LoVo (cell line): ENCODE measurements at regions not wholly inside any gene's neighbourhood (a gene's known extent, or its start where the extent isn't known, plus 50 kb on each side); places are given as distances from the start of the nearest gene placed in this dataset.

ENCODE experiments used
- DNase-seq: peaks from one replicate; pipeline ENCODE4 v3.0.0-alpha.2; 2016; ENCODE audit warnings: low spot score

DNA sequence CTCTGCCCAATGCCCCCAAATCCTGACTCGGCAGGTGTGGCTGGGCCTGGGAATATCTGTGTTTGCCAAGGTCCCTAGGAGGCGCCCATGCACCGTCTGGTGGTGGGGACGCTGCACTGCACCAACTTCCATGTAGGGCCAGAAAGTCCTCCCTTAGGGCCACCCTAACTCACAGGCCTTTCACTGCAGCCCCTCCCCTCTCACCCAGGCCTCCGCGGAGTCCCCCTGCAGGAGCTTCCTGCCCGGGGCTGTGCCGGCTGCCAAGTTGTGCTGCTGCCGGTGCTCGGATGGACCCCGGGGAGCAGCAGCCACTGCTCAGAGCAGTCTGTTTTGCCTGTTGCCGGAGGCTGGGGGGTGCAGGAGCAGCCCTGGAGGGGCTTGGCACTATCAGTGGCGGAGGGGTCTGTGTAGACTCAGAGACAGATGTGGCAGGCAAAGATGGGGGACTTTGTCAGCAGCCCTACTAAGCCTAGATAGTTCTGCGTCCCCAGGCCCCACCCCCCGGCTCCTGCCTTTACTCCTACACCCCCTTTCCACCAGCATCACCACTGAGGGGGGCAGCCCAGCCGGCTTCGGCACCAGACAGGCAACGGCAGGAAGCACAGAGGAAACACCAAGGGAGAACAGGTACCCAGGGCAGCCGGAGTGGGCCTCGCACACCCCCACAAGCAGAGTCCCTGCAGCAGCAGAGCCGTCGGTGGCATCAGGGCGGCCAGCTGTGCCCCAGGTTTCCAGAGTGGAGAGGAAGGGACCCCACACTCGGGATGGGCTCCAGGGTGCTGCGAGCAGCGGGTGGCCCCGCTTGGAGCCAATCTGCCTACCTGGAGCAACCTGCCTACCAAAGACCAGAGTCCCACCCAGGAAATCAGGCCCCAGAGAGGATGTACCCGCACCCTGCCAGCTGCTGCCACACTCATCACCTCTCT, 124.3 kb downstream of the TRIM29 start:
- DNase-seq, result peak; percentile 18

DNA sequence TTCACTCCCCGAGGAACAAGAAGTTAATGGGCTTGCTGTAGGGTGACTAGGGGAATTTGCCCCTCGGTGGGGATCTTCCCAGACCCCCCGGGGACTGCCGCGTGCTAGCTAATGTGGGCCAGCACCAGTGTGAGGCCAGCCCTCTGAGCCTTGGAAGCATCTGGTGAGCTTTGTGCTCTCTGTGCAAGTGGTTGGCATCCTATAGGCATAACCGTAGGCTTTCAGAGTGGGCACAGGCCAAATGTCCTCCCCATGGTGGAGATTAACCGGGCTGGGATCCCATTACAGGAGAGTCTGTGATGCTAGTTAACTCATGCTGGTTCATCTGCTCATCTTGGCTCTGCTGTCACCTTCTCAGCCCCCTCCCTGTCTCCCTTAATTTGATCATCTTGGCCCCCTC, 125.7 kb downstream of the TRIM29 start:
- DNase-seq, result no peak

DNA sequence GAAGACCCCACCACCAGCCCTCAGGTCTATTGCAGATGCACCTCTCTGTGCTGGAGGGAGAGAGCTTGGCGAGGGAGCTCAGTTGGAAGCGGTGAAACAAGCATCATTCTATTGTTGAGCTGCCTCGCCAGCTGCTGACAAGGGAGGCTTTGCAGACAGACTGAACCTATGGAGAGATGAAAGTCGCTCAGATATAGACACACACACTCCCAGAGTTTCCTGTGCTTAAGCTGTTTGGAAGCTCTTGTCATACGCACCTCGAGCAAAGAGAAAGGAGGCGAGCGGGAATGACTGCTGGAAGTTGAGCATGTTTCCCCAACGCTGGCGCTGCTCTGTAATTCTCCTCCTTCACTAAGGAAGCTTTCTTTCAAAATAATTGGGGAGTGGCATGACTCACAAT, 126.1 kb downstream of the TRIM29 start:
- DNase-seq, result no peak

DNA sequence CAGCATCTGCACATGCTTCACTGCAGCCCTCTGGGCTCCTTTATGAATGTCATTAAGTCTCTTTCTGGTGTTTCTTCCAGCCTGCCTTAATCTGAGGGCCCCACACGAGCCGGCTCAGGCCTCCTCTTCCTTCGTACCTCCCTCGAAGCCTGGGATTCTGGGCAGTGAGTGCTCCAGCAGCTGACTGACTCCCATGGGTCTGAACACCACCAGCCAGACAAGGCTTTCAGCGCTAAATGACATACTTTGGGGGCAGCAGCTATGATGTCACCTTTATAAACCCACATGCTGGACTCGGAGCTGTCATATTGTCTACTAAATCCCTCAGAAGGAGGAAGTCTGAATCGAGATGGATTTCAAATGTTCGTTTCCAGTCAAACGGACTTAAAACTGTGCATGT, 127.1 kb downstream of the TRIM29 start:
- no peak for DNase-seq

DNA sequence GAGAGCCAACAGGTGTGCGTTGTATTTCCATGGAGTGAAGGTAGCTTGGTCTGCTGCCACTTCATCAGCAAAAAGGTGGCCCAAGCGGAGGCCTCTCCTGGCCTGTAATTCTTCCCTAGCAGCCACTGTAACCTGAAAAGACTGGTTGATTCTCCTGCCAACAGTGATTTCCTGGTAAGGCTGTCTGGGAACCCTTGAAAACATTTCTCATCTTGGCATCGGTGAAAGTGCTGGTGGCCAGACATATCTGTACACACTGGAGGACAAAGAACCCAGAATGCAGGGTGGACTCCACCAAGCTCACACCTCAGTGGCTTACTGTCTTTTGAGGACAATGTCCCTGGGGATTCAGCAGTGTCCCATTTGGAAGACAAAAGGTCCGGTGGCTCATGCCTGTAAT, 128.0 kb downstream of the TRIM29 start:
- DNase-seq, result no peak

DNA sequence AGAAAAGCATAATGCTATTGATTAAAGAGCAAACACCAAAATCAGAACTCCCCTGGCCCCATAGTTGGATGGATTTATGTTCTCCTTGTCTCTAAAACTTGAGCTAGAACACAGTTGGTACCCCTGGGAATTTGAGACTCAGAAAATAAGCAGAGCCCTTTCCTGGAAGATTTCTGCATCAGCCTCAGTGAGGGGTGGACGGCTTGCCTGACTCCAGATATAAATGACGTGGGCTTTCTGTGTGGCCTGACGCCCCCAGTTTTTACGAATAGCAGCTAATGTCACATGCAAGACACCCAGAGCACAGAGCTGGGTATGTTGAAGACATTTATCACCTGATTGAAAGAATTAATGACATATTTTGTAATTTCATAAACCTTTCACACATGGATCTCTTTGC, 130.8 kb downstream of the TRIM29 start:
- DNase-seq, result no peak

DNA sequence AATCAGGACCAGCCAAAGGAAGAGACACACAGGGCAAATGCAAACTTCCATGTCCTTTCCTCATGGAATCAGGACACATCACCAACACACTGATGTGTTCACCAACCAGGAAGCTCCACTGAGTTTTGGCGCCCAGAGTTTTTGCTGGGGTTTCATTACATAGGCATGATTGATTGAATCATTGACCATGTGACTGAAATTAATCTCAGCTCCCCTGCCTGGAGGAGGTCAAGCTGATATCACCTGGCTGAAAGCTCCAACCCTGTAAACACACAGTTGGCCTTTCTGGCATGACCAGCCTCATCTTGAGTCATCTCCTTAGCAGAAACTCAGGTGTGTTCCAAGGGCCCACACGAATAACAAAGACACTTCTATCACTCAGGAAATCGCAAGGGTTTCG, 133.2 kb downstream of the TRIM29 start:
- DNase-seq, result no peak

DNA sequence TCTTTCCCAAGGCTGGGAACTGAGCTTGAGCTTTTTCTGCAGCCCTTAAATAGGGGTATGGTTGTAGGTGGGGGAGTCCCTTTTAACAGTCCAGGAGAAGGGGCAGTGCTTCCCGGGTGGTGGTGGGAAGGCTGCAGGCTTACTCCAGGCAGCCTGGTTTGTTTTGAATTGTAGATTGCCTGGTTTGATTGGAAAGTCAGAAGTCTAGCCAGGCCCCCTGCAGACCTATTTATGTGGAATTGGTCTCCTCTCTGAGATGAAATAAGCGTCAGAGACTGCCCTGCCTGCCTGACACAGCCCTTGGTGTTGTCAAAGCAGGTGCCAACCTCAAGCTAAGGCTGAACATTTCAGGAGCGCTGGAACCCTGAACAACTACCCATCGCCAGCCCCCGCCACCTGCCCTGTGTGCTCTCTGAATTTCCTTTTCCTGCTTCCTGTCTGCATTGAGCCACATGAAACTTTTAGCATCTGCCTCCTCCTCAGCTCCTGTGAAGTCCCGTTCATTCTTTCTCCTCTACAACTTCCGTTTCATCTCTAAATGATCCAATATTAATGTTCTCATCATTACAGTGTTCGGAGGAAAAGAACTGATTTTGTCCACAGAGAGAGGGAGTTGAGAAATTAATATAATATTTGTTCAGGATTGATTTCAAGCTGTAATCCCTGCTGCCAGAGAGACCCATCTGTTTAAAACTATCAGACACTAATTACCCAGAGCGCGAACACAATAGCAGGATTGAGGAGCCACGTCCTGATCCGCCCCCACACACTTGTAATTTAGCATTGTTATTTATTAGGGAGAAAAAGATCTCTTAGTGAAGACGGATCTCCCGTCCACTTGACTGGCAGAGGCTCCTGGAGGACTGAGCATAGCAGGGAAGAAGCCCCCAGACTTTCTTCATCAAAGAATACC, 136.5 kb downstream of the TRIM29 start:
- DNase-seq, result no peak

DNA sequence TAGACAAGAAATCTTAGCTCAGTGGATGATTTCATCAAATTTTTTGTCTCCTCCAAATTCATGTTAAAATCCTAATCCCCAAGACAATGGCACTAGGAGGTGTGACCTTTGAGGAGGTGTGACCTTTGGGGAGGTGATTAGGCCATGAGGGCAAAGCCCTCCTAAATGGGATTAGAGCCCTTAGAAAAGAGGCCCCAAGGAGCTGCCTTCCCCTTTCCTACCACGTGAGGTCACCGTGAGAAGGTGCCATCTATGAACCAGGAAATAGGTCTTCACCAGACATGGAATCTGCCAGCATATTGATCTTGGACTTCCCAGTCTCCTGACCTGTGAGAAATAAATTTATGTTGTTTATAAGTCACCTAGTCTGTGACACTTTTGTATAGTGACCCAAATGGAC, 138.7 kb downstream of the TRIM29 start:
- DNase-seq, result peak; percentile 7

DNA sequence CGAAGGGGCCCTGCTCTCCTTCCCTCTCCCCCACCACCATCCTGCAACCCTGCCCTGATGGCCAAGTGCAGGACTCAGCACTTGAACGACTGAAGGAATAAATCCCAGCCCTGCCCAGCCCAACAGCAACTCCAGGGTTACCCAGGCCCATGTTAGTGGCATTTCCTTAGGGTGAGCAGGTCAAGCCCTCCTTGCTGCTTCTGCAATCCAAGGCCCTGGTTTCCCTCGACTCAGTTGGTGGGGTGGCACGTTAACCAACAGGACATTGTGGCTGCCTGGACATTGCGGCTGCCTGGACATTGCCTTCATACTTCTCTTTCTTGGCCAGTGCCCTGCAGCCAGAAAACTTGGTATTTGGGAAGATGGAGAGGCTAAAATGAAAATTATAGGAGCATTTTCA, 141.4 kb downstream of the TRIM29 start:
- DNase-seq, result no peak

DNA sequence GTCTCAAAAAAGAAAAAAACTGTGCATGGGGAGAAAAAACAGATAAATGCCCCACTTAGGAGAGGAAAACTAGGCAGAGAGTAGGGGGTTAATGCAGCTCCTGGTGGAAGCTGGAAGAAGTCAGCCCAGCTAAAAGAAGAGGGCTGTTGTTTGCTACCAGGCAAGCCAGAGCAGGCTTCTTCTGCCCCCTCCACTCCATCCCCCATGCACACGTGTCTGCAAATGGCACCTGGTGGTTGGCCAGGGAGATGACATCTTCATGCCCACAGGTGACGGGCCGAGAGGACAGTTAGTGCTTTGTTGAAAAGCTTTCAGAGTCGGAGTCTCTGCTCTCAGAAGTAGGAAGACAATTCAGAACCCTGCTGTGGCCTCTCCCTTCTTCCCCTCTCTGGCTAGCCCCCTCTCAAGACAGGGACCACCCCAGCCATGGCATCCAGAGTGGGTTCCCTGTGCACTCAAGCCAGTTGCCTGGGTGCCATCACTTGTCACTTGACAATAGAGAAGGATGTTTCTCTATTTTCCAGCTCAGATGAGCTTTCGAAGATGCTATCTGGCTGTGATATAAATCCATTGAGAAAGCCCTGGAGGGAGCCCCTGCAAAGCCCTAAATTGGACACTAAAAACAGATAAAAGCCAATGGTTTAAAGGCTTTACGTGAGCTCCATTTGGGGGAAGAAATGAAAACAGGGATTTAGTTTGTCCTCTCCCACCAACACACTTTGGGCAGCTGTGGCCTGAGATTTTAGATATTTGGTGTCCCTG, 142.0 kb downstream of the TRIM29 start:
- DNase-seq, result no peak

DNA sequence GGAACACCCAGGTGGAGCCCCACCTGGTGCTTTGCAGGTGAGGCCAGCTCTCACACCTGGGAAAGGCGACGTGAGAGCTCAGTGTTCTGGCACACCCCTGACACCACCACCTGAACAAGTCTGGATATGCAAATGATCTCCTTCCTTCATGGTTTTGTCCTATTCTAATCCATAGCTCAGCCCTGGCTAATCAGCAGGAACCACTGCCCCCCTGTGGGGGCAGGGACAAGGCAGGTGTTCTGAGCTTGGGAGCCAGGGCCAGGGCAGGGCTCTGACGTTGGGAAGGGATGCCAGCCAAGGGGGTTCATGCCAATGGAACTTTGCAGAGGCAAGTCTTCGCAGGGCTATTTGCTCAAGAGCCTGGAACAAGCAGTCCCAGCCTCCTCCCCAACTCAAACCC, 144.2 kb downstream of the TRIM29 start:
- no peak for DNase-seq

DNA sequence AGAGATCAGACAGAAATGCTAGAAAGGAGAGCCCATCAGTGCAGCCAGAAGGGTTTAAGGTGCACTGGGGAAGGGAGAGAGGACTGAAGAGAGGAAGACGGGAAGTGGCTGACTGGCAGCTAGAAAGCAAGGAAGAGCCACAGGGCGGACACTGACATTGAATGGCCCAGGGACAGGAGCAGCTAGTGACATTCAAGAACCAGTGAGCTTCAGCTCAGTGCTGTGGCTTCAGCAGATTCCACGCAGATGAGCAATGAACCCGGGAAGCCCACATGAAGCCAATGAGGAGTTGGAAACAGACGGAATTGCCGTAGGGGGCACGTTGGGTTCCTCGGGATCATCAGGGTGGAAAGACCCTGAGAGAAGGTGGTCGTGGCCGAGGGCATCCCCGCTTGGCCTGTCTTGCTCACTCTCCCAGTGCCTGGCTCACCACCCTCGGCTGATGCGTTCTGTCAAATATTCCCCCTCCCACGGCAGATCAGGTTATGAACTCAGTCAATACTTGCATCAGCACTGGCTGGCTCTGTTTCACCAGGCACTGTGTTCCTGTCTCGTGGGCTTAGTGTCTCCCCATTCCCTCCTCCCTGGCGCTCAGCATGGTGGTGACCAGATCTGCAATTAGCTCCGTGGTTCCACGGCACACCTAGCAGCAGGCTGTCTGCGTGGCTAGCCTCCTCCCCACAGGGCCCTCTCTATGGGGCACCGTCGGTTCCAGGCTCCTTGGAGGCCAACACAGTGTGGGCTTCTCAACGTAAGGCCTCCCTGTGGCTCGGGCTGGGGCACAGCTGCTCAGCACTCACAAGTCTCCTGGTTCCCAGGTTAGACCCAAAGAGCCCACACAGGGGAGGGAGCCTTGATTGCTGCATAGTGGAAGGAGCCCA, 145.5 kb downstream of the TRIM29 start:
- no peak for DNase-seq

DNA sequence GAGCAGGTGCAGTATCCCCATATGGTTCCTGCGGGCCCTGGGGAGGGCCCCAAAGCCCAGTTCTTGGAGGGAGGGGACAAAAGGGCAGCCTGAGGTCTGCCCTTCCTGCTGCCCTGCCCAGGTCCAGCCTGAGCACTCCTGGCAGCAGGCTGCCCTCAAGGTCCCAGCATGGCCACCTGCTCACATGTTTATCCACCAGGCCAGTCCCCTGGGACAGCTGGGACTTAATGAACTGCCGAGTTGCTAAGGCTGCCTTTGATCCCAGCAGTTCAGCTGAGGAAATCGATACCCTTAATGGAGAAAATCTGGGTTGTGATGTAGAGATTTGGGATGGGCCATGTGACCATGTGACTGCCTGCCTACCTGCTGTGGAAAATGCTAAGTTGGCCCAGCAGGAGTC, 146.2 kb downstream of the TRIM29 start:
- no peak for DNase-seq

DNA sequence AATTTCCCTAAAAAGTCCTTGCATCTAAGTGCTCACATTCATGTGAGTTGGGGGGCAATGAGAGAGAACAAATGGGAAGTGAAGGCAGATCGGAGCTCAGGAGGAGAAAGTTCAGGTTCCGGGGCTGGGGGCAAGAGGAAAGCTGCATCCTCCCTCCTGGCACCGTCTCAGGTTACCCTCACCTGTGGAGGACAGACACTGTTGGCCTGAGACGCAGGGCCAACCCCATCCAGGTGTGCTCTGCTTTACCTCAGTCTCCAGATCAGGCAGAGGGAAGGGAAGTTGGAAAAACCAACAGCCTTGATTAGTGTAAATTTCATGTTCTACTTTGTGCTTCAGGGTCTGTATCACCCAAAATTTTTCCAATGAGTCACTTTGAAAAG, 146.9 kb downstream of the TRIM29 start:
- DNase-seq, result no peak

DNA sequence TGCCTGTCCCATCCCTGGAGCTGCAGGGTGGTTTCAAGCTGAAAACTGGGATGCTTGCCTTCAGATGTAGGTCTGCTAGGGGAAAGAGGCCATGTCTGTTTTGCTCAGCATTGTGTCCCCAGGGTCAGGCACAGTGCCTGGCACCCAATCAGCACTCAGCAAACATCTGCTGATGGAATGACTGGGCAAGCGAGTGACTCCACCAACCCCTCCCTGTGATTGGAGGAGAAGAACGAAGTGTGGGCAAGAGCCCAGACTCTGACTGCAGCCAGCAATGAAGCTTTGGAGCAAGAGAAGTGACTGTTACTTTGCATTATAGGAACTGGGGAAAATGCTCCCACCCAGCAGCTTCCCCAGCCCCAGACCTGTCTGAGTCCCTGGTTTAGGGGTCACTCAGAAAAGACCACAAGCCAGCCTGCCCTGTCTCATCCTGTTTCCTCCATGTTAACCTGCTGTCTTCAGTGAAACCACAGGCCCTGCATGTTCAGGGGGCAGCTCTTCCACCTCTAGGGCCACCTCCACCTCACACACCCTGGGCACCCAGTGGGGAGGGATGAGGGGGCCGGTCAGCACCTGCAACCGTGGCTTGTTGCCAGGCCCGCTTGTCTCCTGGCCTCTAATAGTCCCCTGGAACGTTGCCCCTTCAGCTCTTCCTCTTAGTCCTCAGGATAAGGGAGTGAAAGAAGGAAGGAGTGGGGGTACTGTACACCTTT, 147.4 kb downstream of the TRIM29 start:
- DNase-seq, result no peak

DNA sequence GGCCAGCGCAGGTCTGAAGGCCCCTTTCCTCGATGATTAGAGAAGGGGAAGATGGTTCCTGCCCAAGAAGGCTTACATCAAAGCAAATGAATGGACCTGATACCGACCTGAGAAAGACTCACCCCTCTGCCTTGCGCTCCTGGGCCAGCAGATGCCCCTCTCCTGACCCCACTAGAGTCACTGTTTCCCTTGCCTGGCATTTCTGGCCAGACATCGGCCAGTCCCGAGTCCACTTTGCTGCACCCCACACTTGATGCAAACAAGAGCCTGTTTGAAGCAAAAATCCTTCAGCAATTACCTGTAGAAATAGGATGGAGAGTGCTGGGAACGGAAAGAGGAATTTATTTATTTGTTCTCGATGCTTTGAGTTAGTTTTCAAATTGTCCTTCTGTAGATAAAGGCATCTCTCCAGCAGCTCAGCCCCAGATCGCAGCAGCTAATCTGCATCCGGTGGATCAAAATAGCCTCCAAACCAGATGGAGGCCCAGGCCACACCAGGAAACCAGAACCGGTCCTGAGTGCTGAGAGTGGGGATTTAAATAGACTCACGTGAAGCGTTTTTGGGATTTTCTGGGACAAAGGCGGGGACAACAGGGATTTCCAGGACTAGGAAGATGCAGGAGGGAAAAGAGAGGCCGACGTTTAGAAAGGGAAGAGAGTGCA, 148.6 kb downstream of the TRIM29 start:
- DNase-seq, result no peak

DNA sequence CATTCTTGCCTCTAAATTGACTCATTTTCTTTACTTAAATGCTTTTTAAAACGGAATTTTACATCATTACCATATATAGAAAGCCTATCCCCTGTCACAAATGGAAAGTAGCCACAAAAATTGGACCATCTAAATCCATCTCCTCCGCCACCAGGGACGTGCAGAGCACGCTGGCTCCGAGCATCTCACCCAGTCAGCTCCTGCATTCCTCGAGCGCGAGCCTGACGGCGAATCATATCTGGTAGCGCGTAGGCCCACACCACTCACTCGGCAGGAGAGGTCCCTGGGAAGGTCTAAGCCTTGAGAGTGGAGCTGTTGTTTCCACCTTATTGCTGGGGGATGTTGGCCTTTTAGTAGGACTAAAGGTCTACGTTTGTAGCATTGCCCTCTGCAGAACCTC, 152.4 kb downstream of the TRIM29 start:
- no peak for DNase-seq

DNA sequence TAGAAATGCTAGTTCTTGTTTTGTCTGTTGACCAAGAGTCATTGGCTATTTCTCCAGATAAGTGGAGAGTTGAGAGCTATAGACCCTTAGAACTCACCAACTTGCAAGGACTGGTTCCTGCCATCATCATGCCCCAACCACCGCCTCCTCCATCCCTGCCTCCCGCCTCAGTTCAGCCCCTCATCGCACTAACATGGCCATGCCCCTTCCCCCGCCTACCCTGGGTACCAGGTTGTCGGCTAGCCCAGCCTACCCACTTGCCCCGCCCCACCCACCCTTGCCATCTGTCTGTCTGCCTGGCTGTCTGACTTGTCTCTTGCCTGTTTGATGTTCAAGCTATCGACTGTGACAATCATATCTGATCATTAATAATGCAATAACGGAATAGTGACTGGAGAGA, 154.1 kb downstream of the TRIM29 start:
- no peak for DNase-seq

DNA sequence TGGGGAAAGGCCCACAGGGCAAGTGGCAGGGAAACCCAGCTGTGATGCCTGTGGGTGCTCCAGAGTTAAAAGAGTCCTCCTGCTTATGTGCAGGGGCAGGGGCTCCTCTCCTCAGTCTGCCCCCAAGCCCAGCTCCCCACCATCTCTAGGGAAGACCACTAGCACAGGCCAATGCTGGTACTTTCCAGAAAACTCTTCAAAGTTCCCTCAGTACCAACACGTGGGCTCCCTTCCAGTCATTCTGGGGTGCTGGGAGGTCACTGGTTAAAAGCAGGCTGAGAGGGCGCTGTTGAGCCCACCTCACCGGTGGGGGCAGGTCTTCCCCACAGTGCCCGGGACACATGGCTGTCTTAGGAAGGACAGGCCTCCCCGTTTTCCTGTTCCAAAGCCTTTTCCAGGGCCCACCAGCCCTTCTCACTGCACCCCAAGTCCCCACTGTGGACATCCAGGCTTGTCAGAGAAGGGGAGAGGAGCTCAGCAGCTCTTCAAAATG, 154.6 kb downstream of the TRIM29 start:
- DNase-seq, result no peak
